NCI-H524 treated with DMSO at 0.1 percent for 48 hours (cell line): ENCODE measurements at regions not wholly inside any gene's neighbourhood (a gene's known extent, or its start where the extent isn't known, plus 50 kb on each side); places are given as distances from the start of the nearest gene placed in this dataset.

Experiments
- DNase-seq: peaks from one replicate; lab custom pipeline; 2025; lab: John Stamatoyannopoulos, UW

- no peak for DNase-seq
Observed at GRCh38 chr9:109549386-109549785, 51.3 kb upstream of the PTPN3 start.

DNA sequence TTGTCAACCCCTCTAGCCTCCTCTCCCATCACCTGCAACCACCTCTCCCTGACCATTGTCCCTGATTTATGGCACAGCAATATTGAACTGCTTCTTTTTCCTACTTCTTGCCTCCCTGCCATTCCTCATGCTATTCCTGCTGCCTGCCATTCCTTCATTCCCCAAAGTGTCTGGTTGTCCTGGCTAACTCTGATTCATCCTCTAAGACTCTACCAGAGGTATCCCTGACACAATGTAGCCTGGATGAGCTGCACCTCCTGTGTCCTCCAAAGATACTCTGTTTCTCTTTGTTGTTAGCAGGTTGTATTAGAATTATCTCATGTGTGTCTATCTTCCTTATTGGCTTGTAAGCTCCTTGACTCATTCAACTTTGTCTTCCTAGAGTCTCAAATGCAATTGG lies 53.5 kb upstream of the PTPN3 start:
- DNase-seq = no peak

GRCh38 chr9:109555215-109555614 lies 57.1 kb upstream of the PTPN3 start:
- DNase-seq = no peak

- DNase-seq = no peak
Observed at GRCh38 chr9:109556061-109556460, 58.0 kb upstream of the PTPN3 start.

DNA sequence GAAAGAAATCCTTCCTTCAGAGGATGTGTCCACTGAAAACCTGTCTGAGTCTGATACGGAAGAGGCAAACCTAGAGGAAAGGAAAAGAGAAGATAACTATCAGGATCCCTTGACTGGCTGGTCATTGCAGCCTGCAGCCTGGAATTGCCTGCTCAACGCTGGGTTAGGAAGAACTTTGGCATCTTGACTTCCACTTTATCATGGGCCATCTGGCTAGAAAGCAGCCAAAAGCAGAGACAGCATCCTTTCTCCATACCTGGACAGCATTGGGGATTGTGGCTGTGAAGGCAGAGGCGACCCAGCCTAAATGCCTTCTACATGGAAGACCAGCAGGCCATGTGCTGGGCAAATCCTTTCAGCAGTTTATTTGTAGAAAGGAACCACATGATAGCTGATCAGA lies 58.7 kb upstream of the PTPN3 start:
- no peak for DNase-seq

- no peak for DNase-seq
Observed at GRCh38 chr9:109557481-109557880, 59.4 kb upstream of the PTPN3 start.

DNA sequence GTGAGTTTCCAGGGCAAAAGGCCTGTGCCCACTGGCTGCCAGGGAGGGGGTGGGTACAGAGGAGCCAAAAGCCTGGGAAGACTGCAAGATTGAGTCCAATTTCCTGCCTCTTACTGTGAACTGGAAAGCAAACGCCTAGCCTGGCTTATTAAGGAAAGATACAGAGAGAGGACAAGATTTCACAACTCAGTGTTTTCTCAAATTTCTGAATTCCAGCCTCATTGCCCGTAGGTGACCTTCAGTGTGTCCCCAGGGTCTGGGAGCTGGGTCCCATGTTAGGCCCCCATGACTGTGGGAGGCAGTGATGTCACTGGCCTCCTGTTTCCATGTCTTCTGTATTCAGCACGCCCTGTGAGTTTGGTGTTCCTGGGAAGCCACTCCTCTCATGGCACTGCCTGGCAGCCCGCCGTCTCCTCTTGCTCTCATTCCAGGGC lies 60.6 kb upstream of the PTPN3 start:
- DNase-seq = no peak

GRCh38 chr9:109560470-109561132 lies 62.5 kb upstream of the PTPN3 start:
- no peak for DNase-seq

GRCh38 chr9:109561137-109561536 lies 63.0 kb upstream of the PTPN3 start:
- DNase-seq = no peak

DNA sequence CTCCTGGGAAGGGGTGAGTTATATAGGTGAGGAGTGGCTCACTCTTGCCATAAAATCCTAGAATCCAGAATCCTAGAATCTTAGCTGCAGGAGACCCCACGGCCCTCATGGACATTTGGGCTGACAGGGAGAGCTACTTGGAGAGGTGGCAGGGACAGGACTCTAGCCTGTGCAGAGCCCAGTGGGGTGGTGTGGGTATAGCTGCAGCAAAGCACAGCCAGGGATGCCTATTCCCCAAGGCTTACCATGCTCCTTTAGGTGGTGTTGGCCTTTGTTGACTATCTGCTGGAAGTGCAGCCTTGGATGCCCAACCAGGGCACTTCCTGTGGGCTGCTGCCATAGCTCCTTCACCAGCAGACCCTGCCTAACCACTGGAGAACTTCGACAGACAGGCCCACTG lies 70.0 kb upstream of the PTPN3 start:
- no peak for DNase-seq

GRCh38 chr9:109568568-109569210 lies 70.6 kb upstream of the PTPN3 start:
- DNase-seq = no peak

DNA sequence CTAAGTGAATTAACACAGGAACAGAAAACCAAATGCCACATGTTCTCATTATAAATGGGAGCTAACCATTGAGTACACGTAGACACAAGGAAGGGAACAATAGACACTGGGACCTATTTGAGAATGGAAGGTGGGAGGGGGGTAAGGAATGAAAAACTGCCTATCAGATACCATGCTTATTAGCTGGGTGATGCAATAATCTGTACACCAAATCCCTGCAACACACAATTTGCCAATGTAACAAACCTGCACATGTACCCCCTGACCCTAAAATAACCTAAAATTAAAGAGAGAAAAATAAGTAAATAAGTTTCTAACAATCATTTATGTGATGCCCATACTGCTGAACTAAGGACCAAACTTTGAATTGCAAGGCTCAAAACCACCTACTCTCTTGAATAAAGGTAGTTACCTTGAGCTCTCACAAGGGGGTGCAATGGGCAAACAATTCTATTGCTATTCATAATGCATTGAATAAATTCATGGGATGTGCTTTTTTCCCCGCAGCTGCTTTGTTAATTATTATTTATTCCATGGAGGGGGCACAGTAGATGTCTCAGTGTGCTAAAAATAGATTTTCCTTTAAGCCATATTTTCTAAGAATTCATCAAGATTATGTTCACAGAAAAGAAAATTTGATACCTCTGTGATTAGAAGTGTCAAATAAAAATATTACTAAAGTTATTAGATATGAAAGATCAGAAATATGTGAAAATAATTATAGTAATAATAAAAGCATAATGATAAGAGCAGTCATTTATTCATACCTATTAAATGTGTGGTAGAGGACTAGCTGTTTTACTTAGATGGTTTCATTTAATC lies 76.2 kb upstream of the PTPN3 start:
- peak; percentile 24 for DNase-seq

DNA sequence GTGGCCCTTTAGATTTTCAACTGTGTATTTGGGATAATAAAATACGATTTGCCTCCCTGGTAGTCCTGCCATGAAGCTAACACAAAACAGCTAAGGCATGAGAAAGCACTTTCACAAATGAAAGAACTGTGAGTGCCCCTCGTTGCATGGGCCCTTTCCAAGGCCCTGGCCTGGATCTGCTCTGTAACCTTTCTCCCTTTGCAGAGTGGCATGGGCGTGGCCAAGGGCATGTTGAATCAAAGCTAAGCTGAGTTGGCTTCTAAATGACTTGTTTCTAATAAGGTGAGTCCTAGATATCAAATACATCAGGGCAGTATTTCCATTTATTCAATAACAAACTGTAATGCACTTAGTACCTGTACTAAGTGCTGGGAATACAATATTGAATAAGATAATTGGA lies 78.7 kb upstream of the PTPN3 start:
- DNase-seq = no peak

DNA sequence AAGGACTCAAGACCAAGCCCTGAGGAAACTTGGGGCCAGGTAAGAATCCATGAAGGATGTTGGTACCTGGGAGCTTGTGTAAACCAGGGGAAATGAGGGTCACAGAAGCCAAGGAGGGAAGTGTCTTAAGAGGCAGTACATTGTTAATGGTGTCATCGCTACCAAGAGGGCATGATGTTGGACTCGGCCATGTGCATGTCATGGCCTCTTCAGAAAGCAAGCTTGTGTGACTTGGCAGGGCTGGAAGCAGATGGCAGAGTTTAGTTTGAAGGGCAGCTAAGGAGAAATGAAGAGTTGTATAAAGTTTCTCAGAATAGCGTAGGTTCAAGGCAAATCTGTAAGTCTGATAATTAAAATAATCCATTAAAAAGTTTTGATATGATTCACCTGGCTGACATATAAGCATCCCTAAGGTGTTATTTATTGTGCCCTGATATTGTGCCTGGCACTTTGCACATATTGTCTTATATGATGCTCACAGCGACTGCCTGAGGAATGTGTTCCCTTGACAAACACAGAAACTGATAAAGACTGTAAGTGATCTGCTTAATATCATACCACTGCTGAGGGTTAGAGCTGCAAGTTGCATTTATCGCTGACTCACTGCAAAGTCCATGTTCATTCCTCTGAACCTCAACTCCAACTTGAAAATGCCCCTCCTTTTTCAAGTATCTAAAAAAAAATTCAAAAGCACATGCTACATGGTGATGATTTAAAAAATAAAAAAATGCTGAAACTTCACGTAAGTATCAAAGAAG lies 81.3 kb upstream of the PTPN3 start:
- no peak for DNase-seq

GRCh38 chr9:109582386-109582785 lies 84.3 kb upstream of the PTPN3 start:
- DNase-seq = no peak

DNA sequence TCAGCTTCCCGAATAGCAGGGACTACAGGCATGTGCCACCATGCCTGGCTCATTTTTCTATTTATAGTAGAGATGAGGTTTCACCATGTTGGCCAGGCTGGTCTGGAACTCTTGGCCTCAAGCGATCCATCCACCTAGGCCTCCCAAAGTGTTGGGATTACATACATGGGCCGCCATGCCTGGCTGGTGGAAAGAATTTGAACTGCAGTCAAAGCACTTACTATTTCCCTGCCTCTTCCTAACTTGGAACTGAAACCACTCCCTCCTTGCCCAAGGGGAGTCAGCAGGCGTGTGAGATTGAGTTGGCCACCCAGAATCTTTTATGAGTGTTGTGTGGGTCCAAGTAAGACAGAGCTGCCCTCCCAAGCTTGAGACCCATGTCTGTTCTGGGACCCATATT lies 86.1 kb upstream of the PTPN3 start:
- DNase-seq = no peak

DNA sequence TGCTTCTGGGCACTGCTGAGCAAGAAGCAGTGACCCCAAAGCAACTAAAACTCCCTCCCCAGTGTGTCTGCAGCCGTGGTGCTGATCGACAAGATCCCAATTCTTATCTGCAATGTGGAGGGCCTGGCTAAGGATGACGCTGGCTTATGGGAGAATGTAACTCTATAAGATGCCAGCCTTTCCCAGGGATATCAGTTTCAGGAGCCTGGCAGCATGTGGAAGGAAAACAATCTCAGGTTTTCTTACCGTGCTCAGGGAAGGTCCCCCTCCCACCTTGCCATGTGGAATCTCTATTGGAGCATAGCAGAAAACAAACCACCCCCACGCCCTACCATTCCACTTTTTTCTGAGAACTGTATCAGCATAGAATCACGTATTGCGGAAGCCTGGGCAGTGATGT lies 87.7 kb upstream of the PTPN3 start:
- DNase-seq = no peak

DNA sequence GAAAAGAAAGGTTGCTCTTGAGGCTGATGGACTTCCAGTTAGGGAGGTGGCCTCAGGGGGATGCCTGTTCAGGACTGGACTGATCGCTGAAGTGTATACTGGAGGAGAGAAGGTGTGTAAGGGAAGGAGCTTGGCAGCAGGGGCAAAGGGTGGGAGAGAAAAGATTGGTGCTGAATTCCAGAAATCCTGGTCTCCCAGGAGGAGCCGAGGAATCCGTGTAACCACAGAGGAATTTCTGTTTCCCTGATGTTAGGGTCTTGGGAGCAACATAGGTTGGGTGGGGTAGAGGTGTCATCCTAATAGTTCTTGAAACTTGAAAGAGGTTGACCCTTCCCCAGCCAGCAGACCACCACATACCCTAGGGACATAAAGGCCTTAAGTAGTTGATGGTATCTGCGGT lies 88.9 kb upstream of the PTPN3 start:
- no peak for DNase-seq

DNA sequence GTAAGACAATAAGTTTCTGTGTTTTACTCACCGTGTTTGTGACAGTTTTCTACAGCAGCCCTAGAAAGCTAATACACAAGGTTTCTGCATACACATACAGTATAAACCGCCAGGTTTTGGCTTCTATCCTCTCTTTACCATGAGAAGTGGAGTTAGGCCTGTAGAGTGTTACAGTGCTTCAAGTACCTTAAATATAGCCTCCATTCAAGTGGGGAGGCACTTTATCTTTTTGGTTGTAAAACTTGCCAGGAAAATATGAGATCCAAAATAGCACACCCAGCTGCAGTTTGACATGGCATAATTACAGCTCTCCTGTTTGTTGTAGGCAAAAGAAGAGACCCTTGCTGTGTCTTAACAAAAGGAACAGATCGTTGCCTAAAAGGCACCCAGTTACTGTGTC lies 90.3 kb upstream of the PTPN3 start:
- DNase-seq = no peak

GRCh38 chr9:109590966-109591365 lies 92.9 kb upstream of the PTPN3 start:
- DNase-seq = no peak

- DNase-seq = no peak
Observed at GRCh38 chr9:109591691-109592090, 93.6 kb upstream of the PTPN3 start.

- DNase-seq = no peak
Observed at GRCh38 chr9:109593612-109594011, 95.5 kb upstream of the PTPN3 start.
